Adrenal gland (tissue), 9 donors: ENCODE measurements at regions not wholly inside any gene's neighbourhood (a gene's known extent, or its start where the extent isn't known, plus 50 kb on each side); places are given as distances from the start of the nearest gene placed in this dataset.

ENCODE experiments used
- DNase-seq, 7 donors: peaks; one replicate each; pipeline ENCODE4 v3.0.0-alpha.2; 2019 to 2020
- H3K27ac ChIP-seq, 5 donors: fragments of 200-600 bp; sonication (generic) in 4 of 5; 1 replicate in 3 of 5; 2 replicates in 2 of 5; pipeline versions ENCODE4 v1.5.1 to v1.8.0; 2016 to 2020; ENCODE audit warnings: mild to moderate bottlenecking in 1 of 5
- H3K27me3 ChIP-seq: fragments of 200-600 bp; 2 replicates; pipeline ENCODE4 v1.8.0; 2021
- H3K36me3 ChIP-seq, 2 donors: fragments of 200-600 bp; replicated peaks in 1 of 2; 1 replicate in 1 of 2; 2 replicates in 1 of 2; pipeline versions ENCODE4 v1.5.1 to v1.8.0; 2018 to 2022
- H3K4me1 ChIP-seq, 2 donors: fragments of 200-600 bp; replicated peaks in 1 of 2; 1 replicate in 1 of 2; 2 replicates in 1 of 2; pipeline versions ENCODE4 v1.5.1 to v1.8.0; 2018 to 2021
- H3K4me3 ChIP-seq, 4 donors: fragments of 200-600 bp; sonication (generic) in 3 of 4; one replicate each; pipeline ENCODE4 v1.5.1; 2016 to 2018
- H3K9me3 ChIP-seq, 3 donors: fragments of 200-600 bp; sonication (generic) in 1 of 3; replicated peaks in 1 of 3; 1 replicate in 2 of 3; 2 replicates in 1 of 3; pipeline versions ENCODE4 v1.5.1 to v1.8.0; 2016 to 2021
- POLR2A ChIP-seq, 2 donors: fragments of 450-650 bp; IDR thresholded peaks; one replicate each; pipeline ENCODE4 v1.6.1; 2017; ENCODE audit warnings: antibody characterized with exemption in 2 of 2, mild to moderate bottlenecking in 2 of 2, moderate library complexity in 1 of 2
- WGBS, 4 donors: extraction: QIAGEN DNeasy Blood & Tissue Kit in 2 of 4; methylation state at CpG; one replicate each; pipeline versions ENCODE4 v1.1.5 to v1.1.7; 2013 to 2017; 5-methylcytosine and 5-hydroxymethylcytosine counted together
- intact Hi-C, 2 donors: fragments of 100-400 bp; cut with DNase I; formaldehyde crosslinking; loops; one replicate each; pipeline versions ENCODE4 v1.14.1 to v1.15.0; 2022 to 2023
- TF ChIP-seq, protein P1 (sequence below), 6 experiments: fragments of 450-650 bp in 4 of 6; fragments of 200-600 bp in 2 of 6; sonication (generic) in 1 of 6; IDR thresholded peaks; 1 replicate in 5 of 6; 2 replicates in 1 of 6; pipeline versions ENCODE4 v1.5.1 to v1.8.0; 2016 to 2021; ENCODE audit warnings: antibody characterized with exemption in 6 of 6, mild to moderate bottlenecking in 2 of 6, moderate library complexity in 1 of 6
- donor health status: healthy with polysubstance abuse.
- donor health status: Bipolar disorder and iron deficiency.
- donor health status: DM: yes; HTN: yes; CAD: no.
- donor health status: DM: no; HTN: no; CAD: no.
- donor health status: DM: no; HTN: no; CAD: no.

DNA sequence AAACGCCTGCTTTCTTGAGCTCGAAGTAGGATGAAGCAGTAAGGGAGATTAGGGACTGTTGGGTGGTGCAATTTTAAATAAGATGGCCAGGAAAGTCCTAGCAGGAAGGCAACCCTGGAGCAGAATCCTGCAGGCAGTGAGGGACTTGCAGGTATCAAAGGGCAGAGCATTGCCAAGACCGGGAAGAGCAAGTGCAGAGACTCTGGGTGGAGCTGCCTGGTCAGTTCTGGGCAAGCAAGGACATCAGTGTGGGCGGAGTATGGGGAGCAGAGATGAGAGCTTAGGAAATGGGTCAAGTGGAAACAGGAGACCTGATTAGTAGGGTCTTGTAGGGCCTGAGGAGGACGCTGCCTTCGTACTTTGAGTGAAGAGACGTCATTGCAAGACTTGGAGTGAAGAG, 64.4 kb upstream of the NCK2 start:
- no peaks in the 10 kb centered on the region for H3K27me3 ChIP-seq
- no peak for DNase-seq

GRCh38 chr2:105678346-105678745, 66.4 kb upstream of the NCK2 start:
- Histone ChIP-seq H3K9me3 (no peaks in the 10 kb centered on the region), H3K36me3 (no peaks in the 10 kb centered on the region), H3K4me1 (no peaks in the 10 kb centered on the region), H3K27me3 (no peaks in the 10 kb centered on the region), H3K27ac (no peak overlapping the region), H3K4me3 (no peak overlapping the region)
- no peak for DNase-seq
- TF ChIP-seq, protein P1, sequence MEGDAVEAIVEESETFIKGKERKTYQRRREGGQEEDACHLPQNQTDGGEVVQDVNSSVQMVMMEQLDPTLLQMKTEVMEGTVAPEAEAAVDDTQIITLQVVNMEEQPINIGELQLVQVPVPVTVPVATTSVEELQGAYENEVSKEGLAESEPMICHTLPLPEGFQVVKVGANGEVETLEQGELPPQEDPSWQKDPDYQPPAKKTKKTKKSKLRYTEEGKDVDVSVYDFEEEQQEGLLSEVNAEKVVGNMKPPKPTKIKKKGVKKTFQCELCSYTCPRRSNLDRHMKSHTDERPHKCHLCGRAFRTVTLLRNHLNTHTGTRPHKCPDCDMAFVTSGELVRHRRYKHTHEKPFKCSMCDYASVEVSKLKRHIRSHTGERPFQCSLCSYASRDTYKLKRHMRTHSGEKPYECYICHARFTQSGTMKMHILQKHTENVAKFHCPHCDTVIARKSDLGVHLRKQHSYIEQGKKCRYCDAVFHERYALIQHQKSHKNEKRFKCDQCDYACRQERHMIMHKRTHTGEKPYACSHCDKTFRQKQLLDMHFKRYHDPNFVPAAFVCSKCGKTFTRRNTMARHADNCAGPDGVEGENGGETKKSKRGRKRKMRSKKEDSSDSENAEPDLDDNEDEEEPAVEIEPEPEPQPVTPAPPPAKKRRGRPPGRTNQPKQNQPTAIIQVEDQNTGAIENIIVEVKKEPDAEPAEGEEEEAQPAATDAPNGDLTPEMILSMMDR (IDR thresholded peaks at IDR 0.05) = no peak
- intact Hi-C loops = no loop called here
- WGBS, 4 donors = 75 to 79% (median 76%) methylated on average over 6 of the region's 6 CpGs

More for the DNA sequence above, 64.4 kb upstream of the NCK2 start:
- no peak for TF ChIP-seq POLR2A (IDR thresholded peaks at IDR 0.05)
- TF ChIP-seq, protein P1 (IDR thresholded peaks at IDR 0.05) = no peak
- 79 to 88% (median 85%) methylated on average over 7 of the region's 7 CpGs for WGBS, 4 donors
- intact Hi-C loops = no loop called here
- H3K36me3 ChIP-seq = no peaks in the 10 kb centered on the region
- no peak overlapping the region for H3K4me3 ChIP-seq
- H3K9me3 ChIP-seq = no peaks in the 10 kb centered on the region
- no peak overlapping the region for H3K27ac ChIP-seq
- no peaks in the 10 kb centered on the region for H3K4me1 ChIP-seq

DNA sequence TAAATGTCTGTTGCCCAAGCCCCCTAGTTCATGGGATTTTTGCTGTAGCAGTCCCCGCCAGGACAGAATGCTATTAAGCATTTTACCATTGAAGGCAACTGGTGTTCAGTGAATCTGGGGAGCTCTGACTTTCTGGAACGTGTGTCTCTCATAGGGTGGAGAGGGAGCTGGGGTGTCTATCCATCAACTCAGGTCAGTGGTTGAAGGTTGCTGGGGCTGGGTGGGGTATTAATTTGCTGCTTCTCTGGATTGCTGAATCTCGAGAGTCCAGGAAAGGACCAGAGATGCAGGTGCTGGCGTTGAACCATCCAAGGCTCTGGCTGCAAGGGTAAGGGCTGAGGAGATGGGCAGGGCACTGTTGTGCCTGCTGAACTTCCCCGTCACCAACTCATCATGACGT, 66.8 kb upstream of the NCK2 start:
- H3K9me3 ChIP-seq = no peaks in the 10 kb centered on the region
- TF ChIP-seq, protein P1 (IDR thresholded peaks at IDR 0.05) = no peak
- TF ChIP-seq POLR2A (IDR thresholded peaks at IDR 0.05) = no peak
- no peak for DNase-seq
- 58 to 86% (median 71%) methylated on average over 5 to 6 of the region's 6 CpGs for WGBS, 4 donors
- intact Hi-C loops = no loop called here
- no peak overlapping the region for H3K27ac ChIP-seq
- H3K27me3 ChIP-seq = no peaks in the 10 kb centered on the region
- no peak overlapping the region for H3K4me3 ChIP-seq
- H3K4me1 ChIP-seq = no peaks in the 10 kb centered on the region
- H3K36me3 ChIP-seq = no peaks in the 10 kb centered on the region

GRCh38 chr2:105675841-105676240, 68.9 kb upstream of the NCK2 start:
- no peak for TF ChIP-seq POLR2A (IDR thresholded peaks at IDR 0.05)
- TF ChIP-seq, protein P1 (IDR thresholded peaks at IDR 0.05) = no peak
- Histone ChIP-seq H3K36me3 (no peaks in the 10 kb centered on the region), H3K4me3 (no peak overlapping the region), H3K9me3 (no peaks in the 10 kb centered on the region), H3K27ac (no peak overlapping the region), H3K27me3 (no peaks in the 10 kb centered on the region), H3K4me1 (no peaks in the 10 kb centered on the region)
- 80 to 84% (median 82%) methylated on average over 4 of the region's 4 CpGs for WGBS, 4 donors
- no peak for DNase-seq
- intact Hi-C loops = no loop called here
